NCI-H774 (cell line): ENCODE measurements at regions not wholly inside any gene's neighbourhood (a gene's known extent, or its start where the extent isn't known, plus 50 kb on each side); places are given as distances from the start of the nearest gene placed in this dataset.

Experiments
- DNase-seq: peaks from one replicate; lab custom pipeline; 2025; lab: John Stamatoyannopoulos, UW

GRCh38 chr4:52288212-52288855 lies 237.2 kb downstream of the SPATA18 start:
- no peak for DNase-seq

- DNase-seq, result no peak
Observed at GRCh38 chr4:52290466-52290865, 239.4 kb downstream of the SPATA18 start.

- DNase-seq, result no peak
Observed at GRCh38 chr4:52292245-52292644, 241.1 kb downstream of the SPATA18 start.

- DNase-seq, result no peak
Observed at GRCh38 chr4:52296341-52296740, 245.2 kb downstream of the SPATA18 start.

- no peak for DNase-seq
Observed at GRCh38 chr4:52298444-52298843, 247.3 kb downstream of the SPATA18 start.

- DNase-seq, result no peak
Observed at GRCh38 chr4:52299120-52299519, 248.0 kb downstream of the SPATA18 start.

GRCh38 chr4:52311464-52312125 lies 260.5 kb downstream of the SPATA18 start:
- no peak for DNase-seq

- DNase-seq, result no peak
Observed at GRCh38 chr4:52312722-52313121, 261.6 kb downstream of the SPATA18 start.

- no peak for DNase-seq
Observed at GRCh38 chr4:52317361-52317879, 266.3 kb downstream of the SPATA18 start.

- no peak for DNase-seq
Observed at GRCh38 chr4:52317981-52318380, 266.9 kb downstream of the SPATA18 start.

GRCh38 chr4:52329894-52330293 lies 278.8 kb downstream of the SPATA18 start:
- no peak for DNase-seq

- no peak for DNase-seq
Observed at GRCh38 chr4:52343595-52343994, 292.5 kb downstream of the SPATA18 start.

GRCh38 chr4:52350926-52351325 lies 299.8 kb downstream of the SPATA18 start:
- no peak for DNase-seq

GRCh38 chr4:52358366-52358765 lies 300.7 kb downstream of the USP46 start:
- no peak for DNase-seq

- DNase-seq, result no peak
Observed at GRCh38 chr4:52358883-52359321, 300.2 kb downstream of the USP46 start.

- no peak for DNase-seq
Observed at GRCh38 chr4:52366191-52366590, 292.9 kb downstream of the USP46 start.

- no peak for DNase-seq
Observed at GRCh38 chr4:52366621-52367020, 292.5 kb downstream of the USP46 start.

- DNase-seq, result no peak
Observed at GRCh38 chr4:52367282-52367830, 291.7 kb downstream of the USP46 start.

- peak; percentile 43 for DNase-seq
Observed at GRCh38 chr4:52368895-52369294, 290.2 kb downstream of the USP46 start.

- no peak for DNase-seq
Observed at GRCh38 chr4:52369649-52370048, 289.5 kb downstream of the USP46 start.

- DNase-seq, result no peak
Observed at GRCh38 chr4:52370576-52370975, 288.5 kb downstream of the USP46 start.

- DNase-seq, result no peak
Observed at GRCh38 chr4:52371841-52372240, 287.3 kb downstream of the USP46 start.

- DNase-seq, result no peak
Observed at GRCh38 chr4:52372269-52372668, 286.8 kb downstream of the USP46 start.
